Mammary epithelial cell (primary cell): ENCODE measurements at regions not wholly inside any gene's neighbourhood (a gene's known extent, or its start where the extent isn't known, plus 50 kb on each side); places are given as distances from the start of the nearest gene placed in this dataset.

Experiments used
- CTCF ChIP-seq, 2 donors: IDR thresholded peaks in 1 of 2; conservative IDR thresholded peaks in 1 of 2; 2 replicates each; pipeline ENCODE4 v1.5.1; 2011 to 2012; ENCODE audit warnings: inconsistent platforms in 2 of 2, low read length in 2 of 2, mild to moderate bottlenecking in 2 of 2, control low read depth in 1 of 2, low read depth in 1 of 2; ENCODE audit not compliant: insufficient read depth in 1 of 2; ENCODE audit errors: extremely low read depth in 1 of 2
- EZH2 ChIP-seq: IDR thresholded peaks from 2 replicates; pipeline ENCODE4 v1.6.1; 2012; ENCODE audit warnings: low read length, inconsistent platforms, borderline replicate concordance

DNA sequence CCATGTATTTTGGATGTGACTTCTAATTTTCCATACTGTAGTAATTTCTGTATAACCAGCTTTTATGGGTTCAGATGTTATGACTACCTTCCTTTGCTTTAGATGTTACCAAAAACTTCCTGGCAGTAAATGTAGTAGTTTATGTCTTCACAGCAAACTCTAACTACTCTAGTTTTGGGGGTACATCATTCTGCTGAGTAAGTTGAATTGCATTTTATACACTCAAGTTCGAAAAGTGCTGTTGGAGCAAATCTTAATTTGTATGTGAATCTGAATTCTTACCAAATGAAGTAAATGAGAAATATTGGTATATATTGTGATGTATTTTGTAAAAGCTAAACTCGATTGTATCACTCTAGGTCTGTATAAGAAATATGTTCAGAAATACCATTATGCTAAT lies 728.3 kb upstream of the CDH8 start:
- no peak for TF ChIP-seq CTCF (conservative IDR thresholded peaks at IDR 0.05 in 1 of 2, IDR thresholded peaks at IDR 0.05 in 1 of 2; ENCODE audit: extremely low read depth in 1 of 2, insufficient read depth in 1 of 2, low read depth in 1 of 2, low read length in 2 of 2)
- no peak for TF ChIP-seq EZH2
